HG03025 (cell line): ENCODE measurements at regions not wholly inside any gene's neighbourhood (a gene's known extent, or its start where the extent isn't known, plus 50 kb on each side); places are given as distances from the start of the nearest gene placed in this dataset.

ENCODE experiments used
- ATAC-seq: cut with Tn5 transposase; IDR thresholded peaks from one replicate; pipeline ENCODE4 v1.9.1; 2021; ENCODE audit warnings: mild to moderate bottlenecking, moderate library complexity; ENCODE audit not compliant: unreplicated experiment, low FRiP score

- no peak for ATAC-seq
These were observed 507.9 kb downstream of the MID1IP1 start for GRCh38 chrX:39309018-39309635.

GRCh38 chrX:39309721-39310152 is 508.5 kb downstream of the MID1IP1 start:
- ATAC-seq = no peak

- no peak for ATAC-seq
These were observed 509.6 kb downstream of the MID1IP1 start for GRCh38 chrX:39310891-39311290.

- no peak for ATAC-seq
These were observed 510.4 kb downstream of the MID1IP1 start for GRCh38 chrX:39311646-39312045.

GRCh38 chrX:39313146-39313545 is 511.9 kb downstream of the MID1IP1 start:
- ATAC-seq = no peak

GRCh38 chrX:39318506-39319343 is 517.5 kb downstream of the MID1IP1 start:
- no peak for ATAC-seq

- no peak for ATAC-seq
These were observed 518.9 kb downstream of the MID1IP1 start for GRCh38 chrX:39320165-39320564.

- ATAC-seq = no peak
These were observed 521.2 kb downstream of the MID1IP1 start for GRCh38 chrX:39322496-39322895.

- ATAC-seq = no peak
These were observed 523.1 kb downstream of the MID1IP1 start for GRCh38 chrX:39324233-39324930.

- no peak for ATAC-seq
These were observed 526.0 kb downstream of the MID1IP1 start for GRCh38 chrX:39327255-39327654.

- ATAC-seq = no peak
These were observed 526.4 kb downstream of the MID1IP1 start for GRCh38 chrX:39327705-39328104.

GRCh38 chrX:39328661-39329060 is 527.4 kb downstream of the MID1IP1 start:
- ATAC-seq = no peak

- ATAC-seq = no peak
These were observed 529.9 kb downstream of the MID1IP1 start for GRCh38 chrX:39331082-39331704.

GRCh38 chrX:39333451-39333850 is 532.2 kb downstream of the MID1IP1 start:
- no peak for ATAC-seq

GRCh38 chrX:39335513-39336235 is 534.4 kb downstream of the MID1IP1 start:
- no peak for ATAC-seq

- ATAC-seq = peak; percentile 69
These were observed 535.5 kb downstream of the MID1IP1 start for GRCh38 chrX:39336671-39337311.

GRCh38 chrX:39337451-39337850 is 536.2 kb downstream of the MID1IP1 start:
- no peak for ATAC-seq

- no peak for ATAC-seq
These were observed 537.3 kb downstream of the MID1IP1 start for GRCh38 chrX:39338583-39338982.

- ATAC-seq = no peak
These were observed 555.0 kb downstream of the MID1IP1 start for GRCh38 chrX:39356119-39356807.
